HG02970 (cell line): ENCODE measurements at regions not wholly inside any gene's neighbourhood (a gene's known extent, or its start where the extent isn't known, plus 50 kb on each side); places are given as distances from the start of the nearest gene placed in this dataset.

Experiments
- ATAC-seq: cut with Tn5 transposase; IDR thresholded peaks from one replicate; pipeline ENCODE4 v1.9.1; 2021; ENCODE audit warnings: mild to moderate bottlenecking, moderate library complexity, moderate number of reproducible peaks; ENCODE audit not compliant: unreplicated experiment, low FRiP score

DNA sequence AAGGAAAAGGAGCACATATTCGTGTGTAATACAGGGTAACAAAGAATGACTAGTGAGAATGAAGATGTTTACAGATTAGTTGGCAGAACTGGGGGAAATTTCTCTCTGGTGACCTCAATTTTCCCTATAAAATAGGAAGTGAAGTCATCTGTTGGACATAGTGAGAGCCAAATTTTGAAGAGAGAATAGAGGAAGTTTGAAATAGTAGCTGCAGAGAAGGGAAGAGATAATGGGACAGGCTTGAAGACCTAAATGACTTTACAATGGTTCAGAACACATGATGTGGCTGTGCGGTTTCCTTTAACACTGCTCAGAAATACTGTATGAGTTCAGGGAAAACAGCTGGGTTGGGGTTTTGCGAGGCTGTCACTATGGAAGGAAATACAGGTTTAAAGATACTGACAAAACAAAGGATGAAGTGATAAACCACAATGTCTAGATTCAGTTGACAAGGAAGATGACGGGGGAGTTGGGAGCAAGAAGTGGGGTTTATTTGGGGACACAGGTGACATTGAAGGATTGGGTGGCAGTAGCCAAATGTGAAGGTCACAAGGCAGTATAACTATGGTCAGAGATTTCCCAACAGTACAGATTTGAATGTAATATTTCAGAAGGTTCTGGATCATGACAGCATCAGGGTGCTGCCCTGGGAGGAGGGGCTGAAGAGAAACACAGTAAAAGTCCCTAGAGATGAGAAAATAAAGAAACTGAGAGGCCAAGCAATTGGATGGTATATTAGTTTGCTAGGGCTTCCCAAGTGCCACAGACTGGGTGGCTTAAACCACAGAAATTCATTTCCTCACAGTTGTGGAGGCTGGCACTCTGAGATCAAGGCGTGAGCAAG, 82.6 kb upstream of the TANK start:
- peak; percentile 87 for ATAC-seq

DNA sequence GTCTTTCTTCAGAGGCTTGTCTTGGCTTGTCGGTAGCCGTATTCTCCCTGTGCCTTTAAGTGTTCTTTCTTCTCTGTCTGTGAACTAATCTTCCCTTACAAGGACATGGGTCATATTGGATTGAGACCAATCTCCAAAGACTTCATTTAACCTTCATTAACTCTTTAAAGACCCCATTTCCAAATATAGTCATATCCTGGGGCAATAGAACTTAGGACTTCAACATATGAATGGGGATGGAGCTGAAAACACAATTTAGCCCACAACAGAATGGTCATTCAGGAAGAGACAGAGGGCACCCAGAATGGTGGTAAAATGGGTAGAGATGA, 82.1 kb upstream of the TANK start:
- ATAC-seq = no peak

DNA sequence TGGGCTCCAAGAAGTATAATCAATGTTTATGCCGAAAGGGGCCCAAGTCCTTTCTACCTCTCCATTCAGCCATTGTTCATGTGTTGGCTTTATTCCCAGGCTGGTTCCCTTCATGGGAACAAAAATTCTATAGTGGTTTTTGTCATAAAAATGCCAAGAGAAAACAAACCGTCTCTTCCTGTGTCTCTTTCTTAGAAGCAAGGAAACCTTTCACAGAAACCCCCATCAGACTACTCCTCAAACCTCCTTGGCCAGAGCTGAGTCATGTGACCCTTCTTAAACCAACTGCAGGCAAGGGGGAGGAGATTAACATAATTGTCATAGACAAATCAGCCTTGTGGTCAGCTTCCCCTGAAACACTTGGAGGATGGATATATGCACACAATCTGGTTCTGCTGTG, 75.1 kb upstream of the TANK start:
- ATAC-seq = no peak

- peak; percentile 78 for ATAC-seq
These were observed 71.4 kb upstream of the TANK start for GRCh38 chr2:161088658-161089350.

- ATAC-seq = no peak
These were observed 69.8 kb upstream of the TANK start for GRCh38 chr2:161090411-161090810.

GRCh38 chr2:161095314-161095713, 64.9 kb upstream of the TANK start:
- ATAC-seq = no peak

GRCh38 chr2:161096336-161096735, 63.9 kb upstream of the TANK start:
- ATAC-seq = no peak

DNA sequence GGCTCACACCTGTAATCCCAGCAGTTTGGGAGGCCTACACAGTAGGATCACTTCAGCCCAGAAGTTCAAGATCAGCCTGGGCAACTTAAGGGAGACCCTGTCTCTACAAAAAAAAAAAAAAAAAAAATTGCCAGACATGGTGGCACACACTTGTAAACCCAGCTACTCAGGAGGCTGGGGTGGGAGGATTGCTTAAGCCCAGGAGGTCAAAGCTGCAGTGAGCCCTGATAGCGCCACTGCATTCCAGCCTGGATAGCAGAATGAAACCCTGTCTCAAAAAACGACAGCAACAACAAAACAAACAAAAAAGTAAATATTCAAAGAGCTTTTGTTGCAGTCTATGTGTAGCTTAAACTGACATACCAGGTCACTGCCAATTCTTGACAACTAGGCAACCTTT, 63.1 kb upstream of the TANK start:
- no peak for ATAC-seq

DNA sequence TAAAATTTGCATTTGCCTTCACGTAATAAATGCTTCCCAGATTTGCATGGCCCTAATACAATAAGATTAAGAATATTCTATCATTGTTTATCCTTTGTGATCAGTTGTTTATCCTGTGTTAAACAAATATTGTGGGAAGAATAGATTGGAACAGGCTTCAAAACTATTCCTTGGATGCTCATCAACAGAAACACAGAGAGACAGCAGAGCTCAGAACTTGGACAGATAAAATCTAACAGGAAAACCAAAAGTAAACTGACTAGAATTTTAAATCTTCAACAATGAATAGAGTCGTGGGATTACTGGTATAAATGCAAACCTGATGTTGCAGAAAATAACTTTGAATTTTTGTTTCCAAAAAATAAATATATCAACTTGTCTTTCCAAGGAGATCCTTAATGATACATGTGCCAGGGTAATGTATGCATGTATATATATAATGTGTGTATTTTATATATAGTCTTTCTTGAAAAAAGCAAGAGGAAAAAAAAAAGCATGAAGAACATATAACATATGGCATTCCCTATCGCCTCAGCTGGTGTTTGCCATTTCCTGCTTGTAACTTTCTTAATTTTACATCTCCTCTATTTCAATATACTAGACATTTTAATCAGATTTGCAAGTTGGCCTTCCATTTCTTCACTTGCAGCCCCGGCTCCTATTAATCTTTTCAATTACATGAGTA, 59.9 kb upstream of the TANK start:
- no peak for ATAC-seq

GRCh38 chr2:161101406-161101805, 58.8 kb upstream of the TANK start:
- ATAC-seq = no peak

DNA sequence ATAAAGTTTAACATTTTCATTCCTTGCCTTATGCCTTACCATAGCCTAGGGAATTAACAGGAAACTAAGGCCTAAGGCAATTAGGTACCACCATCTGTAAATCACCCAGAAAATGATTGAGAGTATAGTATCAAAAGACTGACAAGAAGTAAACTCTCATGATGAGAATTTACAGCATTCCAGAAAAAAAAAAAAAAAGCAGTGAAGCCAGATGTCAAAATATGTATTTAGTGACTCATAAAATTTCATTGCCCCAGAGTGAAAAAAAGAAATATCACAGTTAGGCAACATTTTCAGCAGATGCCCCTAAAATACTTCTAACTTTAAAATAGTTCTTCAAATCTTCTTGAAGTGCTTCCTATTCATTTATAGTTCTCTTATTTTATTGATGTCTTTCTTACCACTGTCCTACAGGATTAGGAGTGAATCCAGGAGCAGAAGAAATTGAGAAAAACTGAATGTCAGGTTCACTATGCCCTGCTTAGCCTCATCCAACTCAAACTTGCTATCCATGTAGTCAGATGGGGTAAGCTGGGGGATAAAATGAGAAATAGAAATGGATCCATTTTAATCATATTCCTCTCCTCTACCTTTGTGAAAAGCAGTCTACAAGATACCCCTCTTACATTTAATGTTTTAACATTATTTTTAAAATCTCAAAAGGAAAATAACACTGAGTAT, 57.3 kb upstream of the TANK start:
- ATAC-seq = no peak

DNA sequence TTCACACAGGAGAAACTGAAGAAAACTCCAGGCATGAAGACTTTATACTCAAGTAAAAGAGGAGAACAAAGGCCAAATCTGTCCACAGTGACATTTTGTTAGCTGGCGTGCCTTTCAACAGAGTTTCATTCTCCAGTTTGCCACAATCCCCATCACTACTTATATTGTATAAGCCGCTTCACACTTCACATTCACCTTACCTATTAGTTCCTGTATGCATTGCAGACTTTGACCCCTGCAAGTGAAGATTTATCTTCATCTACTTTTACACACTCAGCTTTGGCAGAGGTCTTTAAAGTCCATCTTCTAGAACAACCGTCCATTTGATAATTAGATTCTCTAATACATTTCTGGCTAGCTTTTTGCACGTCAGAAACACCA, 56.8 kb upstream of the TANK start:
- ATAC-seq = no peak

DNA sequence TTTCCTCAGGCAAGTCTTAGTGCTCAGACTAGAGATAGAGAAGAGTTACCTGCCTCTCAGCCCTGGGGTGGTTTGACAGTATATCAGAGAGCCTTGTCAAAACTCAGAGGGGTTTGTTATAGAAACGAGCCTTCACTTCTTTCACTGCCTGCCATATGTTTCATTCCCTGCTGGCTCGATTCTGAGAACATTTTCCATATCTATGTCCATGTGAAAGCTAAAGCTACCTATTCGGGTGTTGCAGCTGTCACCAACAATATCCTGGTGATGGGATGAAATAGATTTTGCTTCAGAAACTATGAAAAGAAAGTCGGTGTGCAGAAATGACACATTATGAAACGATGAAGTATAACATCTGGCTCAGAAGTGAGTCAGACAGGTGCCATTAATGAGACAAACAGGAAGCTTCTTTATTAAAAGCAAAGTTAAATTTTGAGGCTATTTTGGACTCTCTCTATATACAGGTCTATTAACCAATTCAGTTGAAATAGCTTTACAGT, 56.1 kb upstream of the TANK start:
- peak; percentile 84 for ATAC-seq

GRCh38 chr2:161107265-161107664, 53.0 kb upstream of the TANK start:
- ATAC-seq = no peak
